GM13977 (cell line): ENCODE measurements at regions not wholly inside any gene's neighbourhood (a gene's known extent, or its start where the extent isn't known, plus 50 kb on each side); places are given as distances from the start of the nearest gene placed in this dataset.

Source experiments
- DNase-seq: peaks from one replicate; pipeline ENCODE4 v3.0.0; 2012; ENCODE audit warnings: low spot score
- in situ Hi-C: fragments of 300-500 bp; cut with MboI; formaldehyde crosslinking; loops from one replicate; pipeline ENCODE4 v1.12.0; 2022; ENCODE audit warnings: low sequenced_read_pairs, low pct_unique_long_range_greater_than_20kb, mixed read lengths, inconsistent platforms; ENCODE audit not compliant: unreplicated experiment
- TF ChIP-seq, protein P1 (sequence below): IDR thresholded peaks from 2 replicates; pipeline ENCODE4 v1.5.1; 2012; ENCODE audit warnings: mild to moderate bottlenecking, control low read depth; ENCODE audit not compliant: insufficient read depth; ENCODE audit errors: extremely low read depth, missing control alignments

DNA sequence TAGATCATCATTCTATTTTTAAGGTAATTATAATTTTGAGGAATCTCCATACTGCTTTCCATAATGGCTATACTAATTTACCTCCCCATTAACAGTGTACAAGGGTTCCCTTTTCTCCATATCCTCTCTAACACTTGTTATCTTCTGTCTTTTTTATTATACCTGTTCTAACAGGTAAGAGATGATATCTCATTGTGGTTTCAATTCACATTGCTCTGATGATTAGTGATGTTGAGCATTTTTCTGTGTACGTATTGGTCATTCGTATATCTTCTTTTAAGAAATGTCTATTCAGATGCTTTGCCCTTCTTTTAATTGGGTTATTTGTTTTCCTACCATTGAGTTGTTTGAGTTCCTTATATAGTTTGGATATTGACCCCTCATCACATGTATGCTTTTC, 81.6 kb upstream of the SCAF8 start:
- in situ Hi-C loops, result loop anchor here (25.0 kb wide), 1 partner anchor 489 kb away; no protein-coding TSS in a partner anchor
- no peak for DNase-seq
- TF ChIP-seq, protein P1, sequence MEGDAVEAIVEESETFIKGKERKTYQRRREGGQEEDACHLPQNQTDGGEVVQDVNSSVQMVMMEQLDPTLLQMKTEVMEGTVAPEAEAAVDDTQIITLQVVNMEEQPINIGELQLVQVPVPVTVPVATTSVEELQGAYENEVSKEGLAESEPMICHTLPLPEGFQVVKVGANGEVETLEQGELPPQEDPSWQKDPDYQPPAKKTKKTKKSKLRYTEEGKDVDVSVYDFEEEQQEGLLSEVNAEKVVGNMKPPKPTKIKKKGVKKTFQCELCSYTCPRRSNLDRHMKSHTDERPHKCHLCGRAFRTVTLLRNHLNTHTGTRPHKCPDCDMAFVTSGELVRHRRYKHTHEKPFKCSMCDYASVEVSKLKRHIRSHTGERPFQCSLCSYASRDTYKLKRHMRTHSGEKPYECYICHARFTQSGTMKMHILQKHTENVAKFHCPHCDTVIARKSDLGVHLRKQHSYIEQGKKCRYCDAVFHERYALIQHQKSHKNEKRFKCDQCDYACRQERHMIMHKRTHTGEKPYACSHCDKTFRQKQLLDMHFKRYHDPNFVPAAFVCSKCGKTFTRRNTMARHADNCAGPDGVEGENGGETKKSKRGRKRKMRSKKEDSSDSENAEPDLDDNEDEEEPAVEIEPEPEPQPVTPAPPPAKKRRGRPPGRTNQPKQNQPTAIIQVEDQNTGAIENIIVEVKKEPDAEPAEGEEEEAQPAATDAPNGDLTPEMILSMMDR, result no peak

DNA sequence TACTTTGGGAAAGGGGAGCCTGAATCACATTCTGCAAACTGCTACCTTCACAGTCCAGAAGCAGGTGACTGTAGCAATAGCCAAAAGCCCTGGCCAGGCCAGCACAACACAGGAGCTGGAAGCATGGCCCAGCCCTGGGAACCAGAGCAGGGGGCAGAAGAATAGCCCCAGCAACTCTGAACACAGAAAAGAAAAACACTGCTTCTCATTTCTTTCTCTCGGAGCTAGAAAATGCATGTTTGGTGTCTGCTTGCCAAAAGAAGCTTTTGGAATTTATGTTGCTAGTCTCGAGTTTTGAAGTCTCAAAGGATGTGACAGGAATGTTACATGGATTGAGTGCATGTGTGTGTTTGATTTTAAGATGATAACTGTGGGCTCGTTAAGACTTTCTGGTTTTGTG, 79.8 kb upstream of the SCAF8 start:
- TF ChIP-seq, protein P1, result no peak
- DNase-seq, result no peak
- in situ Hi-C loops, result loop anchor here (25.0 kb wide), 1 partner anchor 491 kb away; no protein-coding TSS in a partner anchor

DNA sequence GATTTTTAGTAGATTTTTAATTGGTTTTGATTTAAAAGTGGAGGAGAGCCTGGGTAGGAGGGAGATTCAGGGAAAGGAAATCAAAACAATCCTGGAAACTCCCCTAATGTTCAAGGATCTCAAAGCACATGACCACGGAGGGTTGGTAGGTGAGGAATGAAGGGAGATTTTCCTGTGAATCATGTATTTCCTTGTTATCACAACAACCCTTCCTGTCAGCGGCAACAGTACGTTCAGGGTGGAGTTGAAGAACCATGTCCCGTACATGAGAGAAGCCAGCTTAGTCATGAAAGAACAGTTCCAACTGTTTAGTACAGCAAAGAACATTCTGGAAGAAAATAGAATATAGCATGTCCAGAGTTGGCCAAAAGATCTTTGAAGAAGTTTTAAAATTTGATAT, 79.4 kb upstream of the SCAF8 start:
- no peak for DNase-seq
- in situ Hi-C loops, result loop anchor here (25.0 kb wide), 1 partner anchor 492 kb away; no protein-coding TSS in a partner anchor
- TF ChIP-seq, protein P1, result no peak

DNA sequence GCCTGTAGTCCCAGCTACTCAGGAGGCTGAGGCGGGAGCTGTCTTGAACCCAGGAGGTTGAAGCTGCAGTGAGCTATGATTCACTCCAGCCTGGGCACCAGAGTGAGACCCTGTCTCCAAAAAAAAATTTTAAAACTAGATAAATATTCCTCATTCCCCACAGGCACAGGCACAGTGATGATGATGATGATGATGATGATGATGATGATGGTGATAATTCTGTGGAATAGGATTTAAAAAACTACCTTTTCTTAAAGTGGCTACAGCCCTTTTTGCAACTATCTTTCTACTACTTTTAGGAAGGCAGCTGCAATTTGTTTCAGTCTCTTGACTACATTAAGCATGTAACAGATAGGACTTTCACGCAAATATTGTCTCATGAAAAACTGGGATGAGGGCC, 76.6 kb upstream of the SCAF8 start:
- in situ Hi-C loops, result loop anchor here (25.0 kb wide), 1 partner anchor 494 kb away; no protein-coding TSS in a partner anchor

DNA sequence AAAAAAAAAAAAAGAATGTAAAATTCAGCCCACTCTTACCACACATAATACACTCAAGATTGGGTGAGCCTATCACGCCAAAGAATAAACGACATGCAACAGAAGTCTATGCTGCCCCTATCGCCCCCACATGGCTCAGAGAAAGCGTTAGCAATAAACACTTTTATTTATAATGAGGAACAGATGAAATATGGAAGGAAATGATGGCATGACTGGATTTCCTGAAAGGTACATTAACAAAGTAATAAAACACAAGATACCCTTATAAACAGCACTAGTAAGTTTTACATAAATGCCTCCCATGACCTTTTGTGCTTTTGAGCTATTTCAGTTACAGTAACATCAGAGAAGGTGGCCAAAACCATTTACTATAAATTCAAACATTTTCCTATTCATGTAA, 71.4 kb upstream of the SCAF8 start:
- TF ChIP-seq, protein P1, result no peak
- no peak for DNase-seq
- in situ Hi-C loops, result loop anchor here (25.0 kb wide), 1 partner anchor 499 kb away; no protein-coding TSS in a partner anchor

More for the DNA sequence above, 76.6 kb upstream of the SCAF8 start:
- TF ChIP-seq, protein P1, result no peak
- DNase-seq, result no peak

DNA sequence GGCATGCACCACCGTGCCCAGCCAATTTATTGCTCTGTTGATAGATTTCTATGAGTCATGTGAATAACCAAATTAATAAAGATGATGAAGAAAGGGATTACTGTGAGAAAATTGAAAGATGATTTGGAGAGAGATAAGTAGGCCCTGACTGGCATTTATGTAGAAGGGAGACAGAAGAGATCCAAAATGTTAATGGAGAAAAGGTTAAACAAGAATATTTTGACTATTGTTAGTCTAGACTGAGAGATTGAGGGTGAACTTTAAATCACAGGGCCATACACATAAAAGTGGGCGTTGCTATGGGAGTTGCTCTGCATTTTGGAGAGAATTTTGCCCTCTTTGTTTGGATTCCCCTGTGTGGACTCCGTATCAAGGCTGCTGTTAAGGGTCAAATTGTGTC, 68.9 kb upstream of the SCAF8 start:
- TF ChIP-seq, protein P1, result no peak
- in situ Hi-C loops, result loop anchor here (25.0 kb wide), 1 partner anchor 502 kb away; no protein-coding TSS in a partner anchor
- no peak for DNase-seq
